ENCODE measurements at regions not wholly inside any gene's neighbourhood (a gene's known extent, or its start where the extent isn't known, plus 50 kb on each side); places are given as distances from the start of the nearest gene placed in this dataset.

- DNase-seq = no peak
- H3K27ac ChIP-seq (ENCODE audit: low read length, poor library complexity, severe bottlenecking) = no peak overlapping the region
- H4K8ac ChIP-seq (ENCODE audit: low read length) = no peak overlapping the region
- no peak overlapping the region for H4K91ac ChIP-seq (ENCODE audit: low read length)
- no peak overlapping the region for H3K9ac ChIP-seq (ENCODE audit: low read length)
- H2AFZ ChIP-seq (ENCODE audit: low read depth, low read length) = no peak overlapping the region
- H2BK5ac ChIP-seq (ENCODE audit: low read depth, low read length, poor library complexity, severe bottlenecking) = no peak overlapping the region
- H3K4me2 ChIP-seq (ENCODE audit: low read length, poor library complexity, severe bottlenecking) = no peak overlapping the region
- no peaks in the 10 kb centered on the region for H3K4me1 ChIP-seq (ENCODE audit: control insufficient read depth, insufficient read depth, low read depth, low read length)
- H2BK15ac ChIP-seq (ENCODE audit: low read depth, poor library complexity, severe bottlenecking) = no peak overlapping the region
- peaks cover 25% of the 10 kb centered on the region for H3K9me3 ChIP-seq (ENCODE audit: control insufficient read depth, low read length)
- H2BK12ac ChIP-seq (ENCODE audit: low read length in 2 of 2) = no peak overlapping the region
- H3K4me3 ChIP-seq (ENCODE audit: insufficient read depth in 1 of 2, low read depth in 1 of 2, low read length in 2 of 2) = no peak overlapping the region
- no peak overlapping the region for H3K14ac ChIP-seq (ENCODE audit: low read length in 2 of 2)
- H2AK5ac ChIP-seq (ENCODE audit: low read length, severe bottlenecking) = no peak overlapping the region
- no peak overlapping the region for H3K23ac ChIP-seq (ENCODE audit: low read length in 2 of 2)
- H3K4ac ChIP-seq (ENCODE audit: low read depth in 1 of 2, low read length in 2 of 2) = no peak overlapping the region
- no peak overlapping the region for H3K18ac ChIP-seq (ENCODE audit: low read depth in 1 of 2, low read length in 2 of 2)
- H3K36me3 ChIP-seq (ENCODE audit: control insufficient read depth in 1 of 2, insufficient read depth in 2 of 2, low read depth in 1 of 2, low read length in 2 of 2) = no peaks in the 10 kb centered on the region
- no peaks in the 10 kb centered on the region for H3K79me1 ChIP-seq (replicated peaks; ENCODE audit: low read length, poor library complexity, severe bottlenecking)
- H3K27me3 ChIP-seq (ENCODE audit: control insufficient read depth in 1 of 2, insufficient read depth in 1 of 2, low read length in 2 of 2) = no peaks in the 10 kb centered on the region
- 87% methylated on average over 8 of the region's 8 CpGs for WGBS
- H2BK120ac ChIP-seq (ENCODE audit: low read depth, low read length) = no peak overlapping the region
Observed at GRCh38 chr10:2414039-2414438, 653.3 kb upstream of the PFKP start.

GRCh38 chr10:2410049-2410448 is 657.3 kb upstream of the PFKP start:
- 92% methylated on average over 4 of the region's 4 CpGs for WGBS

DNA sequence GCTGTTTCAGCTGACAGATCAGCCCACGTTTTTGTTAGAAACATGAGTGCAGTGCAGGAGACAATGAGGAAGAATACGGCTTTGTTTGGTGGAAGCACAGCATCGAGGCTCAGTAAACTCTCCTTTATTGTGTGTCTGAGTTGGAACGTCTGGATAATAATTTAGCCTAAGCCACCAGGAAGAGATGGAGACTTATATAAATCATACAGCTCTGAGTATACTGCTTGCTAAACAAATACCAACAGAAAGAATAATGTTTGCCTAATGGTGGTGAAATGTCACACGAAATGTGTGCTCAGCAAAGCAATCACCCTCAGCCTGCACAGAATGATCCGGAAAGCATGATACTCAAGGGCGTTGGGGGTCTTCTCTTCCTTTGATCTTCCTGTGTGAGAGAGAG is 664.1 kb upstream of the ADARB2 start:
- Histone ChIP-seq H2BK15ac (ENCODE audit: low read depth, poor library complexity, severe bottlenecking) (no peak overlapping the region), H3K4me1 (ENCODE audit: control insufficient read depth, insufficient read depth, low read depth, low read length) (no peaks in the 10 kb centered on the region), H2BK5ac (ENCODE audit: low read depth, low read length, poor library complexity, severe bottlenecking) (no peak overlapping the region), H3K9ac (ENCODE audit: low read length) (no peak overlapping the region), H2AK5ac (ENCODE audit: low read length, severe bottlenecking) (no peak overlapping the region), H3K27me3 (ENCODE audit: control insufficient read depth in 1 of 2, insufficient read depth in 1 of 2, low read length in 2 of 2) (no peaks in the 10 kb centered on the region), H3K18ac (ENCODE audit: low read depth in 1 of 2, low read length in 2 of 2) (no peak overlapping the region), H2BK120ac (ENCODE audit: low read depth, low read length) (no peak overlapping the region), H3K4me2 (ENCODE audit: low read length, poor library complexity, severe bottlenecking) (no peak overlapping the region), H3K79me1 (replicated peaks; ENCODE audit: low read length, poor library complexity, severe bottlenecking) (no peaks in the 10 kb centered on the region), H3K14ac (ENCODE audit: low read length in 2 of 2) (no peak overlapping the region), H4K8ac (ENCODE audit: low read length) (no peak overlapping the region), H2BK12ac (ENCODE audit: low read length in 2 of 2) (no peak overlapping the region), H3K23ac (ENCODE audit: low read length in 2 of 2) (no peak overlapping the region), H3K36me3 (ENCODE audit: control insufficient read depth in 1 of 2, insufficient read depth in 2 of 2, low read depth in 1 of 2, low read length in 2 of 2) (no peaks in the 10 kb centered on the region), H3K27ac (ENCODE audit: low read length, poor library complexity, severe bottlenecking) (no peak overlapping the region), H4K91ac (ENCODE audit: low read length) (no peak overlapping the region), H3K4ac (ENCODE audit: low read depth in 1 of 2, low read length in 2 of 2) (no peak overlapping the region), H3K9me3 (ENCODE audit: control insufficient read depth, low read length) (peaks cover 4% of the 10 kb centered on the region), H3K4me3 (ENCODE audit: insufficient read depth in 1 of 2, low read depth in 1 of 2, low read length in 2 of 2) (no peak overlapping the region), H2AFZ (ENCODE audit: low read depth, low read length) (no peak overlapping the region)
- no peak for DNase-seq
- 67% methylated on average over 6 of the region's 7 CpGs for WGBS

More at GRCh38 chr10:2410049-2410448, 657.3 kb upstream of the PFKP start:
- peaks cover 20% of the 10 kb centered on the region for H3K9me3 ChIP-seq (ENCODE audit: control insufficient read depth, low read length)
- H3K4ac ChIP-seq (ENCODE audit: low read depth in 1 of 2, low read length in 2 of 2) = no peak overlapping the region
- DNase-seq = no peak
- H3K9ac ChIP-seq (ENCODE audit: low read length) = no peak overlapping the region
- H2BK120ac ChIP-seq (ENCODE audit: low read depth, low read length) = no peak overlapping the region
- no peak overlapping the region for H3K4me3 ChIP-seq (ENCODE audit: insufficient read depth in 1 of 2, low read depth in 1 of 2, low read length in 2 of 2)
- H2BK12ac ChIP-seq (ENCODE audit: low read length in 2 of 2) = no peak overlapping the region
- H3K4me1 ChIP-seq (ENCODE audit: control insufficient read depth, insufficient read depth, low read depth, low read length) = no peaks in the 10 kb centered on the region
- no peak overlapping the region for H3K18ac ChIP-seq (ENCODE audit: low read depth in 1 of 2, low read length in 2 of 2)
- no peak overlapping the region for H2AK5ac ChIP-seq (ENCODE audit: low read length, severe bottlenecking)
- H3K27ac ChIP-seq (ENCODE audit: low read length, poor library complexity, severe bottlenecking) = no peak overlapping the region
- H3K14ac ChIP-seq (ENCODE audit: low read length in 2 of 2) = peak overlapping the region in 1 of 2 experiments; percentile 37
- no peak overlapping the region for H2BK5ac ChIP-seq (ENCODE audit: low read depth, low read length, poor library complexity, severe bottlenecking)
- no peaks in the 10 kb centered on the region for H3K79me1 ChIP-seq (replicated peaks; ENCODE audit: low read length, poor library complexity, severe bottlenecking)
- H2BK15ac ChIP-seq (ENCODE audit: low read depth, poor library complexity, severe bottlenecking) = no peak overlapping the region
- H4K91ac ChIP-seq (ENCODE audit: low read length) = no peak overlapping the region
- no peaks in the 10 kb centered on the region for H3K27me3 ChIP-seq (ENCODE audit: control insufficient read depth in 1 of 2, insufficient read depth in 1 of 2, low read length in 2 of 2)
- no peaks in the 10 kb centered on the region for H3K36me3 ChIP-seq (ENCODE audit: control insufficient read depth in 1 of 2, insufficient read depth in 2 of 2, low read depth in 1 of 2, low read length in 2 of 2)
- H2AFZ ChIP-seq (ENCODE audit: low read depth, low read length) = no peak overlapping the region
- no peak overlapping the region for H4K8ac ChIP-seq (ENCODE audit: low read length)
- no peak overlapping the region for H3K23ac ChIP-seq (ENCODE audit: low read length in 2 of 2)
- H3K4me2 ChIP-seq (ENCODE audit: low read length, poor library complexity, severe bottlenecking) = no peak overlapping the region

- Histone ChIP-seq H3K36me3 (ENCODE audit: control insufficient read depth in 1 of 2, insufficient read depth in 2 of 2, low read depth in 1 of 2, low read length in 2 of 2) (no peaks in the 10 kb centered on the region), H2BK5ac (ENCODE audit: low read depth, low read length, poor library complexity, severe bottlenecking) (no peak overlapping the region), H4K91ac (ENCODE audit: low read length) (no peak overlapping the region), H3K4ac (ENCODE audit: low read depth in 1 of 2, low read length in 2 of 2) (no peak overlapping the region), H2BK12ac (ENCODE audit: low read length in 2 of 2) (no peak overlapping the region), H2AFZ (ENCODE audit: low read depth, low read length) (no peak overlapping the region), H3K9me3 (ENCODE audit: control insufficient read depth, low read length) (no peaks in the 10 kb centered on the region), H4K8ac (ENCODE audit: low read length) (no peak overlapping the region), H3K18ac (ENCODE audit: low read depth in 1 of 2, low read length in 2 of 2) (no peak overlapping the region), H3K4me3 (ENCODE audit: insufficient read depth in 1 of 2, low read depth in 1 of 2, low read length in 2 of 2) (no peak overlapping the region), H3K4me2 (ENCODE audit: low read length, poor library complexity, severe bottlenecking) (no peak overlapping the region), H3K27me3 (ENCODE audit: control insufficient read depth in 1 of 2, insufficient read depth in 1 of 2, low read length in 2 of 2) (no peaks in the 10 kb centered on the region), H3K9ac (ENCODE audit: low read length) (no peak overlapping the region), H3K4me1 (ENCODE audit: control insufficient read depth, insufficient read depth, low read depth, low read length) (no peaks in the 10 kb centered on the region), H2AK5ac (ENCODE audit: low read length, severe bottlenecking) (no peak overlapping the region), H2BK15ac (ENCODE audit: low read depth, poor library complexity, severe bottlenecking) (no peak overlapping the region), H3K23ac (ENCODE audit: low read length in 2 of 2) (no peak overlapping the region), H3K27ac (ENCODE audit: low read length, poor library complexity, severe bottlenecking) (no peak overlapping the region), H3K79me1 (replicated peaks; ENCODE audit: low read length, poor library complexity, severe bottlenecking) (no peaks in the 10 kb centered on the region), H3K14ac (ENCODE audit: low read length in 2 of 2) (no peak overlapping the region), H2BK120ac (ENCODE audit: low read depth, low read length) (no peak overlapping the region)
- 63% methylated on average over 4 of the region's 4 CpGs for WGBS
- no peak for DNase-seq
Observed at GRCh38 chr10:2399482-2399881, 662.2 kb upstream of the ADARB2 start.

Measured in mesenchymal stem cell (in vitro differentiated cells and primary cell).